B cell (primary cell): ENCODE measurements at regions not wholly inside any gene's neighbourhood (a gene's known extent, or its start where the extent isn't known, plus 50 kb on each side); places are given as distances from the start of the nearest gene placed in this dataset.
"Not testable (repeated sequence)": the region's sequence is repeated elsewhere in the genome, so short reads cannot be mapped to it uniquely, and the experiment has no call there.

Experiments used
- ATAC-seq: fragments of 200-7000 bp; cut with Tn5 transposase; one replicate; pipeline ENCODE4 v1.10.0; 2021; ENCODE audit warnings: low read depth, mild to moderate bottlenecking, moderate number of reproducible peaks, moderate library complexity
- CTCF ChIA-PET: fragments of 350-600 bp; sonication (Branson Sonifier 250); formaldehyde crosslinking; loops from one replicate; lab custom pipeline; 2021; ENCODE audit warnings: antibody characterized with exemption, inconsistent platforms; lab: Charles Lee
- POLR2A ChIA-PET: fragments of 350-600 bp; sonication (Branson Sonifier 250); formaldehyde crosslinking; loops from one replicate; lab custom pipeline; 2021; ENCODE audit warnings: antibody characterized with exemption; lab: Charles Lee
- DNase-seq: peaks from one replicate; pipeline ENCODE4 v3.0.0; 2013
- H2AFZ ChIP-seq: 2 replicates; pipeline ENCODE4 v1.6.1; 2012; ENCODE audit warnings: mild to moderate bottlenecking, low read depth, low read length; ENCODE audit not compliant: insufficient read depth, poor library complexity, severe bottlenecking
- H3K27ac ChIP-seq, 2 donors: 1 replicate in 1 of 2; 2 replicates in 1 of 2; pipeline ENCODE4 v1.5.1; 2012 to 2013; ENCODE audit warnings: low read length in 2 of 2, mild to moderate bottlenecking in 2 of 2, moderate library complexity in 1 of 2
- H3K27me3 ChIP-seq, 4 experiments: fragments of 200-600 bp in 1 of 4; sonication (generic) in 1 of 4; replicated peaks in 1 of 4; 1 replicate in 2 of 4; 2 replicates in 2 of 4; pipeline versions ENCODE4 v1.6.1 to v1.7.0; 2013 to 2016; ENCODE audit warnings: low read length in 3 of 4, mild to moderate bottlenecking in 2 of 4, mixed read lengths in 1 of 4, moderate library complexity in 1 of 4; ENCODE audit not compliant: insufficient read depth in 4 of 4, control insufficient read depth in 3 of 4; ENCODE audit errors: control extremely low read depth in 1 of 4
- H3K36me3 ChIP-seq, 2 experiments: replicated peaks in 1 of 2; 1 replicate in 1 of 2; 2 replicates in 1 of 2; pipeline versions ENCODE4 v1.6.1 to v1.7.1; 2013; ENCODE audit warnings: low read length in 1 of 2; ENCODE audit not compliant: insufficient read depth in 2 of 2, control insufficient read depth in 1 of 2; ENCODE audit errors: control extremely low read depth in 1 of 2, extremely low read depth in 1 of 2
- H3K4me1 ChIP-seq, 2 donors: fragments of 200-600 bp in 1 of 2; sonication (generic) in 1 of 2; 1 replicate in 1 of 2; 2 replicates in 1 of 2; pipeline versions ENCODE4 v1.5.1 to v1.6.1; 2013 to 2017; ENCODE audit warnings: low read length in 2 of 2; ENCODE audit not compliant: control insufficient read depth in 2 of 2, insufficient read depth in 2 of 2
- H3K4me2 ChIP-seq: replicated peaks from 2 replicates; pipeline ENCODE3; 2012; ENCODE audit warnings: mild to moderate bottlenecking, low read depth, low read length; ENCODE audit not compliant: poor library complexity, severe bottlenecking
- H3K4me3 ChIP-seq, 5 experiments: fragments of 200-600 bp in 1 of 5; sonication (generic) in 1 of 5; 1 replicate in 3 of 5; 2 replicates in 2 of 5; pipeline versions ENCODE4 v1.5.1 to v1.7.0; 2011 to 2016; ENCODE audit warnings: low read length in 4 of 5, mild to moderate bottlenecking in 4 of 5, low read depth in 2 of 5, control low read depth in 1 of 5, moderate library complexity in 1 of 5; ENCODE audit not compliant: insufficient read depth in 1 of 5; ENCODE audit errors: control extremely low read depth in 1 of 5, extremely low read depth in 1 of 5
- H3K79me2 ChIP-seq: fragments of 200-600 bp; sonication (generic); one replicate; pipeline ENCODE4 v1.6.0; 2016; ENCODE audit warnings: low read length; ENCODE audit not compliant: control insufficient read depth, insufficient read depth
- H3K9ac ChIP-seq: fragments of 200-600 bp; sonication (generic); 2 replicates; pipeline ENCODE4 v1.6.1; 2017; ENCODE audit warnings: mild to moderate bottlenecking, low read length, moderate library complexity
- H3K9me3 ChIP-seq, 3 donors: one replicate each; pipeline versions ENCODE4 v1.6.1 to v1.7.1; 2013; ENCODE audit warnings: low read length in 2 of 3; ENCODE audit not compliant: control insufficient read depth in 2 of 3, insufficient read depth in 1 of 3; ENCODE audit errors: control extremely low read depth in 1 of 3
- H4K20me1 ChIP-seq: 2 replicates; pipeline ENCODE4 v1.6.0; 2012; ENCODE audit warnings: mild to moderate bottlenecking, low read length; ENCODE audit not compliant: insufficient read depth, control insufficient read depth, poor library complexity, severe bottlenecking
- H3K27ac Mint-ChIP-seq: one replicate; pipeline ENCODE4 v1.8.0; 2021; ENCODE audit warnings: mixed read lengths
- H3K27me3 Mint-ChIP-seq: one replicate; pipeline ENCODE4 v1.8.0; 2021; ENCODE audit warnings: mixed read lengths
- H3K4me1 Mint-ChIP-seq: one replicate; pipeline ENCODE4 v1.8.0; 2021; ENCODE audit warnings: mixed read lengths
- H3K4me3 Mint-ChIP-seq: one replicate; pipeline ENCODE4 v1.8.0; 2021; ENCODE audit warnings: mixed read lengths
- H3K9me3 Mint-ChIP-seq: one replicate; pipeline ENCODE4 v1.8.0; 2022; ENCODE audit warnings: mixed read lengths; ENCODE audit not compliant: insufficient read depth
- CTCF ChIP-seq: fragments of 200-600 bp; IDR thresholded peaks from one replicate; pipeline ENCODE4 v1.8.0; 2022; ENCODE audit warnings: antibody characterized with exemption, mild to moderate bottlenecking
- EZH2 ChIP-seq: IDR thresholded peaks from 2 replicates; pipeline ENCODE4 v1.6.1; 2012; ENCODE audit warnings: borderline replicate concordance, low read depth, mild to moderate bottlenecking, moderate library complexity, low read length; ENCODE audit not compliant: insufficient read depth, poor library complexity, severe bottlenecking
- WGBS: methylation state at CpG from one replicate; pipeline ENCODE4 v1.1.5; 2013; ENCODE audit warnings: missing lambda C conversion rate; ENCODE audit not compliant: insufficient coverage; 5-methylcytosine and 5-hydroxymethylcytosine counted together
- intact Hi-C: fragments of 100-400 bp; cut with micrococcal nuclease; formaldehyde crosslinking; loops from one replicate; pipeline ENCODE4 v1.10.0; 2022

GRCh38 chr5:96173366-96173765 lies 211.7 kb upstream of the ELL2 start:
- CTCF ChIA-PET = interaction anchor here (0.7 kb wide), 1 partner anchor 789 kb away, joined by 3 read pairs; no protein-coding TSS in a partner anchor
- Histone ChIP-seq H3K4me3 (no peak overlapping the region), H3K4me2 (no peak overlapping the region), H3K79me2 (no peaks in the 10 kb centered on the region), H3K9me3 (no peaks in the 10 kb centered on the region), H3K4me1 (no peaks in the 10 kb centered on the region), H3K9ac (no peak overlapping the region), H4K20me1 (no peaks in the 10 kb centered on the region), H3K36me3 (no peaks in the 10 kb centered on the region), H3K27me3 (no peaks in the 10 kb centered on the region), H2AFZ (no peak overlapping the region), H3K27ac (no peak overlapping the region)
- DNase-seq = no peak
- POLR2A ChIA-PET = no interaction called here
- no peak for TF ChIP-seq EZH2
- no peak for TF ChIP-seq CTCF
- no CpG with 5 or more reads among the region's 1 CpG for WGBS
- H3K4me1 Mint-ChIP-seq = peaks cover 3% of the 10 kb centered on the region
- intact Hi-C loops = no loop called here
- H3K9me3 Mint-ChIP-seq = no peaks in the 10 kb centered on the region
- no peak for ATAC-seq
- H3K4me3 Mint-ChIP-seq = no peak overlapping the region
- H3K27me3 Mint-ChIP-seq = no peaks in the 10 kb centered on the region
- H3K27ac Mint-ChIP-seq = no peak overlapping the region

- H3K4me1 Mint-ChIP-seq = peaks cover 3% of the 10 kb centered on the region
- intact Hi-C loops = no loop called here
Observed at GRCh38 chr5:96172436-96172835, 210.8 kb upstream of the ELL2 start.

GRCh38 chr5:96171973-96172372 lies 210.3 kb upstream of the ELL2 start:
- H3K27ac Mint-ChIP-seq, ATAC-seq, H3K9ac ChIP-seq, intact Hi-C loops, DNase-seq, H3K4me3 Mint-ChIP-seq, H3K4me3 ChIP-seq, H3K4me2 ChIP-seq, H3K4me1 Mint-ChIP-seq, H4K20me1 ChIP-seq, POLR2A ChIA-PET, H3K9me3 ChIP-seq, H2AFZ ChIP-seq, H3K27me3 Mint-ChIP-seq, H3K27me3 ChIP-seq, CTCF ChIA-PET, H3K9me3 Mint-ChIP-seq, H3K4me1 ChIP-seq, H3K36me3 ChIP-seq, H3K27ac ChIP-seq, H3K79me2 ChIP-seq: not testable (repeated sequence)
- 96% methylated on average over 3 of the region's 4 CpGs for WGBS

More at GRCh38 chr5:96172436-96172835, 210.8 kb upstream of the ELL2 start:
- H3K27me3 ChIP-seq = no peaks in the 10 kb centered on the region
- ATAC-seq (no peak), DNase-seq (no peak)
- no peaks in the 10 kb centered on the region for H3K36me3 ChIP-seq
- TF ChIP-seq EZH2 (no peak), CTCF (no peak)
- H3K4me2 ChIP-seq = no peak overlapping the region
- no peak overlapping the region for H3K9ac ChIP-seq
- H4K20me1 ChIP-seq = no peaks in the 10 kb centered on the region
- CTCF ChIA-PET = no interaction called here
- H2AFZ ChIP-seq = no peak overlapping the region
- H3K4me3 ChIP-seq = no peak overlapping the region
- Mint-ChIP-seq H3K9me3 (no peaks in the 10 kb centered on the region), H3K4me3 (no peak overlapping the region), H3K27ac (no peak overlapping the region), H3K27me3 (no peaks in the 10 kb centered on the region)
- H3K9me3 ChIP-seq = no peaks in the 10 kb centered on the region
- no peaks in the 10 kb centered on the region for H3K4me1 ChIP-seq
- POLR2A ChIA-PET = no interaction called here
- H3K79me2 ChIP-seq = no peaks in the 10 kb centered on the region
- WGBS = no CpG with 5 or more reads among the region's 2 CpGs
- no peak overlapping the region for H3K27ac ChIP-seq
